ENCODE measurements at regions not wholly inside any gene's neighbourhood (a gene's known extent, or its start where the extent isn't known, plus 50 kb on each side); places are given as distances from the start of the nearest gene placed in this dataset.

DNA sequence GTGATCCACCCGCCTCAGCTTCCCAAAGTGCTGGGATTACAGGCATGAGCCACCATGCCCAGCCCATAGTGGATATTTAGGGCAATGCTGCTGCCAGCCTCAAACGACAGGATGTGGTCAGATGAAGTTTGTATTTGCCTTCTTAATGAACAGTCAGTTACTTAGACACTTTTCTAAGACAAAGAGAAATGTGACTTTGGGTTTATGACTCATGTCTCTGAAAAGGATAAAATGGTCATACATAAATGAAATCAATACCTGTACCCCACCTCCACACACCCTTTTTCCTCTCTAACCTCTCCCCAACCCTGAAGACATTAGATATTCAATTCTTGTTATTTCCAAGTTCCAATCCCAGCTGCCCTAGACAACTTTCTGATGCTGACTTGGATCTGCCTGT is 109.3 kb upstream of the INSIG1 start:
- H4K20me1 ChIP-seq (ENCODE audit: insufficient read depth, low read length) = no peaks in the 10 kb centered on the region
- no peak overlapping the region for H3K9ac ChIP-seq (ENCODE audit: low read depth, low read length)
- no peak overlapping the region for H2AFZ ChIP-seq (ENCODE audit: low read depth, low read length)
- ATAC-seq (ENCODE audit: insufficient read depth, low read depth) (peak; percentile 81), DNase-seq (peak; percentile 38)
- H3K4me1 ChIP-seq (ENCODE audit: insufficient read depth, low read length) = peaks cover 12% of the 10 kb centered on the region
- H3K79me2 ChIP-seq (ENCODE audit: insufficient read depth, low read length) = no peaks in the 10 kb centered on the region
- peaks cover 30% of the 10 kb centered on the region for H3K9me3 ChIP-seq (ENCODE audit: insufficient read depth, low read length, severe bottlenecking)
- H3K4me2 ChIP-seq (ENCODE audit: insufficient read depth, low read length) = no peak overlapping the region
- no peaks in the 10 kb centered on the region for H3K36me3 ChIP-seq (ENCODE audit: insufficient read depth, low read length)
- no peak for TF ChIP-seq EZH2 (IDR thresholded peaks at IDR 0.05; ENCODE audit: borderline replicate concordance, low read depth, low read length, severe bottlenecking)
- TF ChIP-seq, protein P1, sequence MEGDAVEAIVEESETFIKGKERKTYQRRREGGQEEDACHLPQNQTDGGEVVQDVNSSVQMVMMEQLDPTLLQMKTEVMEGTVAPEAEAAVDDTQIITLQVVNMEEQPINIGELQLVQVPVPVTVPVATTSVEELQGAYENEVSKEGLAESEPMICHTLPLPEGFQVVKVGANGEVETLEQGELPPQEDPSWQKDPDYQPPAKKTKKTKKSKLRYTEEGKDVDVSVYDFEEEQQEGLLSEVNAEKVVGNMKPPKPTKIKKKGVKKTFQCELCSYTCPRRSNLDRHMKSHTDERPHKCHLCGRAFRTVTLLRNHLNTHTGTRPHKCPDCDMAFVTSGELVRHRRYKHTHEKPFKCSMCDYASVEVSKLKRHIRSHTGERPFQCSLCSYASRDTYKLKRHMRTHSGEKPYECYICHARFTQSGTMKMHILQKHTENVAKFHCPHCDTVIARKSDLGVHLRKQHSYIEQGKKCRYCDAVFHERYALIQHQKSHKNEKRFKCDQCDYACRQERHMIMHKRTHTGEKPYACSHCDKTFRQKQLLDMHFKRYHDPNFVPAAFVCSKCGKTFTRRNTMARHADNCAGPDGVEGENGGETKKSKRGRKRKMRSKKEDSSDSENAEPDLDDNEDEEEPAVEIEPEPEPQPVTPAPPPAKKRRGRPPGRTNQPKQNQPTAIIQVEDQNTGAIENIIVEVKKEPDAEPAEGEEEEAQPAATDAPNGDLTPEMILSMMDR (IDR thresholded peaks at IDR 0.05; ENCODE audit: borderline replicate concordance, extremely low read depth, low read length, poor library complexity, severe bottlenecking) = no peak
- no peaks in the 10 kb centered on the region for H3K27me3 ChIP-seq (ENCODE audit: insufficient read depth, low read length, poor library complexity)
- H3K4me3 ChIP-seq (ENCODE audit: low read depth in 1 of 2, low read length in 2 of 2) = no peak overlapping the region
- no peak overlapping the region; the same call in 1 of the 2 replicates for H3K27ac ChIP-seq (ENCODE audit: low read length)

DNA sequence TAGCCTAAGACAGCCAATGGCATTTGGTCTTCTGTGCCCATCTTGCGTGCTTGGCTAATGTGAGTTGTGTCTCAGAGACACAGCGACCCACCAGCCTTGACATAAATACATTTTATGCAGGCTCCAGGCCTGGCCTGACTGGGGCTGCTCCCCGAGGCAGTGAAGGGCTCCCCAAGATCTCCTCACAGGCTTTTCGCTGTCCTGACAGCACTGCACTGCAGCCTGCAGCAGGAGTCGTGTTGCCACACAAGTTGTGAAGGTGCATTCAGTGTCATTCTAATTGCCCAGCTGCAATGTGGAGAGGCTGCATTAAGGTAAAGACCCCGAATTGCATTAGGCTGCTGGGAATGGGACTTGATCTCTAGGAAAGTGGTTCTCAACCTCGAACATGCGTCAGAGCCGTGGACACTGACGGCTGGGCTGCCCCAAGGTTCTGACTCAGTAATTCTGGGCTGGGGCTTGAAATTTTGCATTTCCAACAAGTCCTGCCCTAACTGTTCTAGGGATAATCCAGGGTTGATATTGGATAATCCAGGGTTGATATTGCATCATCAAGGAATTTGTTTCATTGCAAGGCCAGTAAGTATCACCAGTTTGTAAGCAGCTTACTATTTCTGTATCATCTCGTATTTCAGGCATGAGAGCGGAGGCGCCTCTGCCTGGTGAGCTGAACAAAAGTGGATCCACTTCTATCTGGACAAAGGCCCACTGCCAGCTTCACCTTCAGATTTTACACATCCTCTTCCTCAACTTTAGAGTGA is 108.7 kb upstream of the INSIG1 start:
- H3K79me2 ChIP-seq (ENCODE audit: insufficient read depth, low read length) = no peaks in the 10 kb centered on the region
- no peak overlapping the region for H3K4me2 ChIP-seq (ENCODE audit: insufficient read depth, low read length)
- no peaks in the 10 kb centered on the region for H4K20me1 ChIP-seq (ENCODE audit: insufficient read depth, low read length)
- H3K27me3 ChIP-seq (ENCODE audit: insufficient read depth, low read length, poor library complexity) = no peaks in the 10 kb centered on the region
- no peak for DNase-seq
- TF ChIP-seq, protein P1 (IDR thresholded peaks at IDR 0.05; ENCODE audit: borderline replicate concordance, extremely low read depth, low read length, poor library complexity, severe bottlenecking) = no peak
- no peak for TF ChIP-seq EZH2 (IDR thresholded peaks at IDR 0.05; ENCODE audit: borderline replicate concordance, low read depth, low read length, severe bottlenecking)
- no peak overlapping the region for H3K9ac ChIP-seq (ENCODE audit: low read depth, low read length)
- no peaks in the 10 kb centered on the region for H3K36me3 ChIP-seq (ENCODE audit: insufficient read depth, low read length)
- peaks cover 12% of the 10 kb centered on the region for H3K4me1 ChIP-seq (ENCODE audit: insufficient read depth, low read length)
- H3K4me3 ChIP-seq (ENCODE audit: low read depth in 1 of 2, low read length in 2 of 2) = no peak overlapping the region
- peaks cover 30% of the 10 kb centered on the region for H3K9me3 ChIP-seq (ENCODE audit: insufficient read depth, low read length, severe bottlenecking)
- H2AFZ ChIP-seq (ENCODE audit: low read depth, low read length) = no peak overlapping the region
- no peak overlapping the region; the same call in 1 of the 2 replicates for H3K27ac ChIP-seq (ENCODE audit: low read length)
- ATAC-seq (ENCODE audit: insufficient read depth, low read depth) = no peak

DNA sequence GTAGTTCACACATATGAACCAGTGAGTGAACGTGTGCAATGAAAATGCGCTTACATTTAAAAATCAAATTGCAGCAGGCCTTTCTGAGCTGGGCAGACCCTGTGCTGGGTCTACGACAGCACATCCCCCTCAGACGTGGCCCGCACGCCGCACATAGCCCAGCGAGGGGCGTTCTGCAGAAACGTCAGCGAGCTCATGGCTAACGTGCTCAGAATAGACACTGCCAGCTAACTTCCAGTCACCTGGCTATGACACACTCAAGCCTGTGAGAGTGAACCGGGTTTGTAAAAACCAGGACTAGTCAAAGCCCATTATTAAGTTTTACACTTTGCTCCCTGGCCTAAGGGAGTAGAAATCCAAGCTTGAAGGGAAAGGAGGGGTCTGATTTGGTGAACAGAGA is 108.1 kb upstream of the INSIG1 start:
- Histone ChIP-seq H3K9ac (ENCODE audit: low read depth, low read length) (no peak overlapping the region), H3K9me3 (ENCODE audit: insufficient read depth, low read length, severe bottlenecking) (peaks cover 25% of the 10 kb centered on the region), H3K4me2 (ENCODE audit: insufficient read depth, low read length) (no peak overlapping the region), H3K36me3 (ENCODE audit: insufficient read depth, low read length) (no peaks in the 10 kb centered on the region), H3K4me1 (ENCODE audit: insufficient read depth, low read length) (peaks cover 12% of the 10 kb centered on the region), H4K20me1 (ENCODE audit: insufficient read depth, low read length) (no peaks in the 10 kb centered on the region), H2AFZ (ENCODE audit: low read depth, low read length) (no peak overlapping the region), H3K27ac (ENCODE audit: low read length) (no peak overlapping the region), H3K4me3 (ENCODE audit: low read depth in 1 of 2, low read length in 2 of 2) (no peak overlapping the region), H3K79me2 (ENCODE audit: insufficient read depth, low read length) (no peaks in the 10 kb centered on the region), H3K27me3 (ENCODE audit: insufficient read depth, low read length, poor library complexity) (no peaks in the 10 kb centered on the region)
- DNase-seq = no peak
- TF ChIP-seq, protein P1 (IDR thresholded peaks at IDR 0.05; ENCODE audit: borderline replicate concordance, extremely low read depth, low read length, poor library complexity, severe bottlenecking) = no peak
- TF ChIP-seq EZH2 (IDR thresholded peaks at IDR 0.05; ENCODE audit: borderline replicate concordance, low read depth, low read length, severe bottlenecking) = no peak
- no peak for ATAC-seq (ENCODE audit: insufficient read depth, low read depth)
